GM12872 (cell line): ENCODE measurements at regions not wholly inside any gene's neighbourhood (a gene's known extent, or its start where the extent isn't known, plus 50 kb on each side); places are given as distances from the start of the nearest gene placed in this dataset.
A peak's percentile ranks its signal among the peaks of the same experiment; 100 is the strongest.

ENCODE experiments used
- CTCF ChIP-seq: IDR thresholded peaks from 3 replicates; pipeline ENCODE4 v1.5.1; 2011; ENCODE audit warnings: low read depth, mild to moderate bottlenecking, low read length, moderate library complexity; ENCODE audit not compliant: insufficient read depth

- TF ChIP-seq CTCF = no peak
Observed at GRCh38 chr17:27944546-27945332, 51.6 kb upstream of the LYRM9 start.

- no peak for TF ChIP-seq CTCF
Observed at GRCh38 chr17:27945333-27945616, 52.1 kb upstream of the LYRM9 start.

GRCh38 chr17:27945953-27946352 is 52.8 kb upstream of the LYRM9 start:
- no peak for TF ChIP-seq CTCF

GRCh38 chr17:27946513-27946912 is 53.3 kb upstream of the LYRM9 start:
- TF ChIP-seq CTCF = no peak

GRCh38 chr17:27947005-27947406 is 53.8 kb upstream of the LYRM9 start:
- no peak for TF ChIP-seq CTCF

GRCh38 chr17:27949304-27949703 is 56.1 kb upstream of the LYRM9 start:
- TF ChIP-seq CTCF = 0 out of 3 replicates have a peak, but pooled peaks have one; percentile 10

GRCh38 chr17:27950995-27951394 is 57.8 kb upstream of the LYRM9 start:
- no peak for TF ChIP-seq CTCF
